Type B pancreatic cell (in vitro differentiated cells): ENCODE measurements at regions not wholly inside any gene's neighbourhood (a gene's known extent, or its start where the extent isn't known, plus 50 kb on each side); places are given as distances from the start of the nearest gene placed in this dataset.

ENCODE experiments used
- DNase-seq: peaks from one replicate; pipeline ENCODE4 v3.0.0; 2021; ENCODE audit warnings: mixed read lengths; ENCODE audit not compliant: unreplicated experiment; ENCODE audit errors: extremely low spot score
- H3K27ac Mint-ChIP-seq: 2 replicates; pipeline ENCODE4 v1.8.0; 2021; ENCODE audit warnings: mild to moderate bottlenecking, mixed read lengths
- H3K27me3 Mint-ChIP-seq: 2 replicates; pipeline ENCODE4 v1.8.0; 2021; ENCODE audit warnings: mixed read lengths
- H3K36me3 Mint-ChIP-seq: 2 replicates; pipeline ENCODE4 v1.8.0; 2021; ENCODE audit warnings: mixed read lengths
- H3K4me1 Mint-ChIP-seq: one replicate; pipeline ENCODE4 v1.8.0; 2021; ENCODE audit warnings: mixed read lengths; ENCODE audit not compliant: unreplicated experiment
- H3K4me3 Mint-ChIP-seq: 2 replicates; pipeline ENCODE4 v1.8.0; 2021; ENCODE audit warnings: mild to moderate bottlenecking, mixed read lengths
- H3K9me3 Mint-ChIP-seq: 2 replicates; pipeline ENCODE4 v1.8.0; 2021; ENCODE audit warnings: mixed read lengths
- CTCF ChIP-seq: fragments of 200-600 bp; sonication (generic); conservative IDR thresholded peaks from 2 replicates; pipeline ENCODE4 v1.5.0; 2021; ENCODE audit warnings: antibody characterized with exemption, mild to moderate bottlenecking

DNA sequence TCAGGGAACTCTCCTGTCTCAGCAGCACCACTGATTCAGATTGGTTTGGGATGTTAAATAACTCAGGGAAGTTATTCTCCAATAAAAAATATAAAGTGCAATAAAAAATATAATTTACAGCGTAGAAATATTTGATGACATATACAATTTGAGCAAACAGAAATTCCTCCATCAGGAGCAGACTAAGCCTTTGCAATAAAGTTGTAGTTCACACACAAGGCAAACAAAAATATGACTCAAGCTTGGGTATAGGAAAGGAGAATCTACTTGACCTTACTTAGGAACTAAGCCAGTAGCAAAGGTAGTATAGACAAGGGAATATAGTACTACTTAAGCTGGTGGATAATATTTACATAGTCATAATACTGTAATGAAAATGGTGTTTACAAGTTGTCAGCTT is 264.1 kb downstream of the KIF21A start:
- no peak overlapping the region for H3K27ac Mint-ChIP-seq
- no peaks in the 10 kb centered on the region for H3K9me3 Mint-ChIP-seq
- no peaks in the 10 kb centered on the region for H3K4me1 Mint-ChIP-seq
- H3K4me3 Mint-ChIP-seq: no peak overlapping the region
- H3K27me3 Mint-ChIP-seq: no peaks in the 10 kb centered on the region
- no peak for TF ChIP-seq CTCF
- no peak for DNase-seq
- no peaks in the 10 kb centered on the region for H3K36me3 Mint-ChIP-seq

DNA sequence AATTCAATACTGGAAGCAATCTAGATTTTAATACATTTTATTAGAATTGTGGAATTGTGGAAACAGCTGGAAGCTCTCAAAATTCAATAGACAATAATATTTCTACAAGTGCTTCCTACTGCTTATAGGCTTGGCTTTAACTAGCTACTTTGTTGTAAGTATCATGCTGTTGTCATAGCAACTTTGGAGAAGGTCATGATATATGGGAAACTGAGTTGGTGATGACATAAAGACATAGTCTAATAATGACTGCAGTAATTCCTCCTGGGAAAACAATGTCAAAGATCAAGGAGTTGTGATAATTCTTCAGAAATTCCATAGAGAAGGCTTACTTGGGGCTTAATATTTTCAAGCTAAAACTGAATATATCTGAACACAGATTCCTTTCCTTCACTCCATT is 266.6 kb downstream of the KIF21A start:
- Mint-ChIP-seq H3K9me3 (no peaks in the 10 kb centered on the region), H3K27ac (no peak overlapping the region), H3K4me3 (no peak overlapping the region), H3K4me1 (no peaks in the 10 kb centered on the region), H3K36me3 (no peaks in the 10 kb centered on the region), H3K27me3 (no peaks in the 10 kb centered on the region)
- no peak for DNase-seq
- TF ChIP-seq CTCF: no peak

- Mint-ChIP-seq H3K27ac (no peak overlapping the region), H3K36me3 (no peaks in the 10 kb centered on the region), H3K9me3 (no peaks in the 10 kb centered on the region), H3K4me1 (no peaks in the 10 kb centered on the region), H3K4me3 (no peak overlapping the region), H3K27me3 (no peaks in the 10 kb centered on the region)
- no peak for DNase-seq
- TF ChIP-seq CTCF: no peak
Measured at GRCh38 chr12:39173726-39174125, 268.3 kb upstream of the CPNE8 start.

DNA sequence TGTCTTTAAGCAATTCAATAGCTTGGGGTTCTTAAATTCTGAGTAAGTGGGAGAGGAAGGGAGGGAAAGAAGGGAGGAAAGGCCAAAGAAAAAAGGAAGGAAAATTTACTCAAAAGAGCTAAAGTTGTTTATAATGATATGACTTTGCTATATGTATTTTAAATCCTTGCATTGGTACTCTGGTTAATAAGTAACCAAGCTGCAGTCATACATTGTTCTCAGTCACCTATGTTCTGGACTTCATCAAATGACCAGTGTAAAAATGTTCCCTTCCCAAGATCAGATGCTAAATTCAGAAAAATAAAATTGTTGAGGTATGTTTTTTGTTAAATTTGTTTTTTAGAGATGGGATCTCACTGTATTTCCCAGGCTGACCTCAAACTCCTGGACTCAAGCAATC is 259.9 kb upstream of the CPNE8 start:
- no peak for TF ChIP-seq CTCF
- no peaks in the 10 kb centered on the region for H3K4me1 Mint-ChIP-seq
- H3K36me3 Mint-ChIP-seq: no peaks in the 10 kb centered on the region
- H3K4me3 Mint-ChIP-seq: no peak overlapping the region
- no peak overlapping the region for H3K27ac Mint-ChIP-seq
- H3K27me3 Mint-ChIP-seq: no peaks in the 10 kb centered on the region
- DNase-seq: no peak
- H3K9me3 Mint-ChIP-seq: no peaks in the 10 kb centered on the region

DNA sequence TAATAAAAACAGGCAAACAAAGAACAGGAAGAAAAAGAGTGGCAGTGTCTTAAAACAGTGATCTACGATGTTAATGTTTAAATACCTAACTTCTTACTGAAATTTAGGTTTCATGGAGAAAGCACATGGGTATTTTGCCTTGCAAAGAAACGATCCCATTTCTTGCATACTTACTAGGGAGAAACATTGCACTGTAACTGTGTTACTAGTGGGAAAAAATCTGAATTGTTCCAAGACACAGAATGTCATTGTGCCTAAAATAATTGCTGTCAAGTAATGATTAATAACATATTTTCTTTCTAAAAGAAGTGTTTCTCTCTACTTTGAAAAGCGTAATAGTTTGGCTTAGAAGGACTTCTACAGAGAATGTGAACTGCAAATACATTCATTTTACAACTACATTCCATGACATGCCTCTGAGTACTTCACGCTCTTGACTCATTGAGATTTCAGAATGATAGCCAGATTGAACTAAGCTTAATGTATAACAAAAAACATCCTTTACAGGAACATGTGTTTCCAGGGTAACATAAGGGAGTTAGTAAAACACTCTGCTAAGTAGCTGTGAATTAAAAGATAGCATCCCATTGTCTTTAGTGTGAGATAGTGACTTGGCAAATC is 256.2 kb upstream of the CPNE8 start:
- Mint-ChIP-seq H3K27ac (no peak overlapping the region), H3K9me3 (no peaks in the 10 kb centered on the region), H3K36me3 (no peaks in the 10 kb centered on the region), H3K27me3 (no peaks in the 10 kb centered on the region), H3K4me3 (no peak overlapping the region), H3K4me1 (no peaks in the 10 kb centered on the region)
- TF ChIP-seq CTCF: no peak
- no peak for DNase-seq
